IgD-negative memory B cell (primary cell): ENCODE measurements at regions not wholly inside any gene's neighbourhood (a gene's known extent, or its start where the extent isn't known, plus 50 kb on each side); places are given as distances from the start of the nearest gene placed in this dataset.

Experiments used
- H3K27ac Mint-ChIP-seq, 3 donors: one replicate each; pipeline ENCODE4 v1.8.0; 2020 to 2022; ENCODE audit warnings: mild to moderate bottlenecking in 3 of 3, mixed read lengths in 3 of 3, moderate library complexity in 1 of 3
- H3K27me3 Mint-ChIP-seq: one replicate; pipeline ENCODE4 v1.8.0; 2021; ENCODE audit warnings: mixed read lengths
- H3K36me3 Mint-ChIP-seq: one replicate; pipeline ENCODE4 v1.8.0; 2020; ENCODE audit warnings: mild to moderate bottlenecking, mixed read lengths
- H3K4me1 Mint-ChIP-seq, 3 donors: one replicate each; pipeline ENCODE4 v1.8.0; 2020 to 2022; ENCODE audit warnings: mixed read lengths in 3 of 3, mild to moderate bottlenecking in 1 of 3
- H3K4me3 Mint-ChIP-seq, 4 donors: one replicate each; pipeline ENCODE4 v1.8.0; 2020 to 2022; ENCODE audit warnings: mild to moderate bottlenecking in 4 of 4, mixed read lengths in 4 of 4, moderate library complexity in 3 of 4
- H3K9me3 Mint-ChIP-seq, 3 donors: one replicate each; pipeline ENCODE4 v1.8.0; 2020 to 2021; ENCODE audit warnings: mixed read lengths in 3 of 3, mild to moderate bottlenecking in 1 of 3

GRCh38 chr13:109870696-109871370, 84.5 kb upstream of the IRS2 start:
- Mint-ChIP-seq H3K4me3 (no peak overlapping the region), H3K4me1 (no peaks in the 10 kb centered on the region), H3K9me3 (peaks cover 0 to 2% (median 0%) of the 10 kb centered on the region in 3 donors), H3K27ac (no peak overlapping the region), H3K36me3 (no peaks in the 10 kb centered on the region), H3K27me3 (peaks cover 8% of the 10 kb centered on the region)

DNA sequence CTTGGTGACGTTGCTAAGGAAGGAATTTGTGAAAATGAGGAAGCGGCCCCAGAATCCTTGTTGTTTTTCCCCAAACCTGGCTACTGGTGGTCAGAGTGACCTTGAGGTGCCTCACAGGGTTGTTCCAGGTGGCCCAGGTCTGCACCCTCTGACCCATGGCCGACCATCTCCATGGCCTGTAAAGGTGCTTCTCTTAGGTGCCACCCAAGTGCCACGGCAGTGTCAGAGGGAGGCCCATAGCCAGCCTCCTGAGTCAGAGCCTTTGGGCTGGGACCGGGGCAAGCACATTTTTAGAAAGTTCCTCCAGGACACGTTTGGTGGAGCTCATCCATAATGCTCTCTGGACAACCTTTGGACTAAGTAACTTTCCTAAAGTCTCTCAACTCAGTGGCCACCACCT, 83.9 kb upstream of the IRS2 start:
- Mint-ChIP-seq H3K4me1 (no peaks in the 10 kb centered on the region), H3K27ac (no peak overlapping the region), H3K36me3 (no peaks in the 10 kb centered on the region), H3K9me3 (peaks cover 0 to 2% (median 0%) of the 10 kb centered on the region in 3 donors), H3K27me3 (peaks cover 8% of the 10 kb centered on the region), H3K4me3 (no peak overlapping the region)

DNA sequence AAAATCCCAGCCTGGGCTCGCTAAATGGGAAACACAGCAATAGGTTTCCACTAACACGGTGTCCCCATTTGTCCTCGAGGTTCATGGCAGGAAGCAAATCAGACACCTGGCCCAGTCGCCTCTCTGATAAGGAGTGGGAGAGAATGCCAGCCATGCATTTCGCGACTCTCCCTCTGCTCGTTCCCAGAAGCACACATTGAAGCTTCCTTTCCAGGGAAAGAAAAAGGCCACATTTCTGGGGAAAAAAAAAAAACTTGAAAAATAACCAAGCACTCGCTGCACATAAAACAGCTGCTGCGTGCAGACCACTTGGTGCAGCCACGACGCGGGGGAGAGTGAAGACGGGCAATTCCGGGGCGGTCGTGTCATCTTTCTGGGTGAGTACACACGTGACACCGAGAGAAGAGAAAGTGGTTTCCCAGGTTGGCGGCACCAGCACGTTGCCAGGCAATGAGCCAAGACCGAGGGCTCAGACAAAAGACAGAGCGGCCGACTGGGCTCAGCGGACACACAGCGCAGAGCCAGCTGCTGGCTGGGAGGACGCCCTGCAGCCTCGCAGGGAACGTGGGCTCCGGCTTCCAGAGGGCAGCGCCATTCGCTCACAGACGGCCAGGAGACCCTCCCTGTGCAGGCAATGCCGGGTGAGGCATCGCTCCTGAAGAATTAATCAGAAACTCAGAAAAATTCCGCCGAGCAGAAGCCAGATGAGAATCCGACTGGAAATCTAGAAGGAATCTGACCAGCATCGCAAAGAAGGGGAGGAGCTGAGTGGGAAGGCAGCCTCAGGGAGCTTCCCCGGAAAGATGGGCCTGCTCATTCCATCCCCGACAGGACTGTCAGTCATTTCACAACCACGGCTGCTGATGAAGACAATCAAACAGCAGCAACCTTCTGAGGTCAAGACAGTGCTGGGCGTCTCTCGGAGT, 83.2 kb upstream of the IRS2 start:
- Mint-ChIP-seq H3K9me3 (peaks cover 0 to 2% (median 0%) of the 10 kb centered on the region in 3 donors), H3K4me1 (no peaks in the 10 kb centered on the region), H3K4me3 (no peak overlapping the region), H3K27ac (no peak overlapping the region), H3K36me3 (no peaks in the 10 kb centered on the region), H3K27me3 (peaks cover 8% of the 10 kb centered on the region)

DNA sequence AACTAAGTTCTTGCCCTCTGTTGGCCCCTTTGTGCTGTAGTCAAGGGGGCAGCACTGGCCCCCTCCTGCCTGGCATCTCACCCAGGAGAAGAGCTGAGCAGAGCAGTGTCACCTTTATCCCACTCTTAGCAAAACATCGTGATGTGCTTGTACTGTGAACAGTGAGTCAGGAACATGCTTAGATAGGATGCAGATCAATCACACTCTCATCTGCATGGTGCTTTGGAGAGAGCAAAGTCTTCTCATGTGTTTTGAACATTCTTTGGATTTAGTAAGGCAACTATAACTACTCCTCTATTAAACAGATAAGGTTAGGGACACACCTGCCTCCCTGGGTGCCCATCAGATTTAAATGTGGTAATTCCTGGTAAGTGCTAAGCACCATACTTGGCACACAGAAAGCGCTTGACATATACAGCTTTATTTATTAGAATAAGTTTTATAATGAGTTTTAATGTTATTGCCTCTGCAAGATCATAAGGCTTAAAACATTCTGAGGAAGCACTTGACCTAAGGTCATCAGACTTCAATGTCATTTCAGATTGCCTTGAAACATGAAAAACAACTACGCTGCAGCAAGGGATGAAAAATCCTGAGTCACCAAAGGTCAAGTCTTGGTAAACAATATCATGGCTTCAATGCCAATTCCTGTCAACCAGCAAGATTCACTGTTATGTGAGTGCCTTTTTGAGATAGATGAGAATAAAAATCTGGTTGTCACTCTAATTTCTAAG, 82.4 kb upstream of the IRS2 start:
- H3K36me3 Mint-ChIP-seq = no peaks in the 10 kb centered on the region
- no peak overlapping the region for H3K27ac Mint-ChIP-seq
- peaks cover 0 to 2% (median 0%) of the 10 kb centered on the region in 3 donors for H3K9me3 Mint-ChIP-seq
- no peak overlapping the region for H3K4me3 Mint-ChIP-seq
- H3K27me3 Mint-ChIP-seq = peaks cover 8% of the 10 kb centered on the region
- no peaks in the 10 kb centered on the region for H3K4me1 Mint-ChIP-seq

- H3K4me1 Mint-ChIP-seq = no peaks in the 10 kb centered on the region
- H3K36me3 Mint-ChIP-seq = no peaks in the 10 kb centered on the region
- no peak overlapping the region for H3K4me3 Mint-ChIP-seq
- no peak overlapping the region for H3K27ac Mint-ChIP-seq
- H3K27me3 Mint-ChIP-seq = peaks cover 8% of the 10 kb centered on the region
- H3K9me3 Mint-ChIP-seq = peaks cover 0 to 2% (median 0%) of the 10 kb centered on the region in 3 donors
Measured at GRCh38 chr13:109867766-109868165, 81.4 kb upstream of the IRS2 start.

GRCh38 chr13:109862627-109863026, 76.2 kb upstream of the IRS2 start:
- H3K4me1 Mint-ChIP-seq = no peaks in the 10 kb centered on the region
- H3K27ac Mint-ChIP-seq = peak overlapping the region in 1 of 3 donors; percentile 76
- peaks cover 7% of the 10 kb centered on the region for H3K27me3 Mint-ChIP-seq
- H3K4me3 Mint-ChIP-seq = no peak overlapping the region
- H3K9me3 Mint-ChIP-seq = peaks cover 0 to 2% (median 2%) of the 10 kb centered on the region in 3 donors
- no peaks in the 10 kb centered on the region for H3K36me3 Mint-ChIP-seq

- Mint-ChIP-seq H3K27me3 (peaks cover 7% of the 10 kb centered on the region), H3K36me3 (no peaks in the 10 kb centered on the region), H3K9me3 (peaks cover 0 to 2% (median 2%) of the 10 kb centered on the region in 3 donors), H3K4me3 (no peak overlapping the region), H3K4me1 (no peaks in the 10 kb centered on the region), H3K27ac (no peak overlapping the region)
Measured at GRCh38 chr13:109859898-109860297, 73.5 kb upstream of the IRS2 start.

GRCh38 chr13:109859216-109859835, 72.9 kb upstream of the IRS2 start:
- no peak overlapping the region for H3K4me3 Mint-ChIP-seq
- peaks cover 7% of the 10 kb centered on the region for H3K27me3 Mint-ChIP-seq
- H3K9me3 Mint-ChIP-seq = peaks cover 0 to 2% (median 2%) of the 10 kb centered on the region in 3 donors
- H3K27ac Mint-ChIP-seq = no peak overlapping the region
- H3K36me3 Mint-ChIP-seq = no peaks in the 10 kb centered on the region
- H3K4me1 Mint-ChIP-seq = no peaks in the 10 kb centered on the region

DNA sequence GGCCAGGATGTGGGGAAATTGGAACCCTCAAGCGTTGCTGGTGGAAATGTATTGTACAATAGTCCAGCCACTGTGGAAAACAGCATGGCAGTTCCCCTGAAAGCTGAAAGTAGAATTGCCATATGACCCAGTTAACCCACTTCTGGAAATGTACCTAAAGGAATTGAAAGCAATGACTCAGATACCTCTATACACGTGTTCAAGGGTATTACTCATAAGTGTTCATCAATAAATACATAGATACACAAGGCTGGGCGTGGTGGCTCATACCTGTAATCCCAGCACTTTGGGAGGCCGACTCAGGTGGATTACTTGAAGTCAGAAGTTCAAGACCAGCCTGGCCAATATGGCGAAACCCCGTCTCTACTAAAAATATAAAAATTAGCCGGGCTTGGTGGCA, 71.9 kb upstream of the IRS2 start:
- Mint-ChIP-seq H3K27me3 (peaks cover 7% of the 10 kb centered on the region), H3K27ac (no peak overlapping the region)

DNA sequence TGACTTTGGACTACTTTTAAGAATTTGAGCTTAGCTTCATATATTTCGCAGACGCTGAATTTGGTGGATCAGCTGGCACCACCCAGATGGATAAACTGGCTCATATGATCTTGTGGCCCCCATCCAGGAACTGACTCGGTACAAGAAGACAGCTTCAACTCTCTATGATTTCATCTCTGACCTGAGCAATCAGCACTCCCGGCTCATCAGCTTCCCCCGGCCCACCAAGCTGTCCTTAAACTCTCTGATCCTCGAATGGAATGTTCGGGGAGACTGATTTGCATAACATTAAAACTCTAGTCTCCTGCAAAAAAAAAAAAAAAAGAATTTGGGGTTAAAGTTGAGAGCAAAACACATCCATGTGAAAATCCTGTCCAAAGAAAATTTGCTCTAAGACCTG, 71.4 kb upstream of the IRS2 start:
- H3K27ac Mint-ChIP-seq = no peak overlapping the region
- H3K4me1 Mint-ChIP-seq = no peaks in the 10 kb centered on the region
- H3K36me3 Mint-ChIP-seq = no peaks in the 10 kb centered on the region
- H3K27me3 Mint-ChIP-seq = peaks cover 8% of the 10 kb centered on the region
- no peak overlapping the region for H3K4me3 Mint-ChIP-seq
- peaks cover 0 to 3% (median 3%) of the 10 kb centered on the region in 3 donors for H3K9me3 Mint-ChIP-seq

More for the DNA sequence above, 71.9 kb upstream of the IRS2 start:
- H3K4me3 Mint-ChIP-seq = no peak overlapping the region
- H3K4me1 Mint-ChIP-seq = no peaks in the 10 kb centered on the region
- no peaks in the 10 kb centered on the region for H3K36me3 Mint-ChIP-seq
- peaks cover 0 to 2% (median 2%) of the 10 kb centered on the region in 3 donors for H3K9me3 Mint-ChIP-seq

DNA sequence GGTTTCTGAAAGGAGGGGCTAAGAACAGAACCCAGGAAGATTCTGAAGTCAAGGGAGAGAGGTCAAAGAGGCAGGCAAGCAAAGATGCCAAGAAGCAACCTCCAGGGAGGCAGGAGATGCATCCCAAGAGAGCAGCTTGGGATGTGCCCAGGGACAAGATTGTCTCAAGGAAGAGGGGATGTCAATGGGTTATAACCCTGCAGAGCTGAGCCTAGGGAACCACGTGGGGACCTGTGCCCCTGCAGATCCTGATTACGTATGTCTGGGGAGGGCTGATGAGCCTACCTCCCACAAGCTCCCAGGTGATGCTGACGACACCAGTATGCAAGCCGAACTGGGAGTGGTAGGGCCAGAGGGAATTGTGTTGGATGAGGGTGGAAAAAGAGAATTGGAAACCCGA, 70.9 kb upstream of the IRS2 start:
- Mint-ChIP-seq H3K36me3 (no peaks in the 10 kb centered on the region), H3K4me1 (no peaks in the 10 kb centered on the region), H3K27me3 (peaks cover 9% of the 10 kb centered on the region), H3K27ac (no peak overlapping the region), H3K4me3 (no peak overlapping the region), H3K9me3 (peaks cover 0 to 4% (median 3%) of the 10 kb centered on the region in 3 donors)

GRCh38 chr13:109856350-109856749, 70.0 kb upstream of the IRS2 start:
- Mint-ChIP-seq H3K36me3 (no peaks in the 10 kb centered on the region), H3K27ac (no peak overlapping the region), H3K4me3 (no peak overlapping the region), H3K9me3 (peaks cover 0 to 3% (median 3%) of the 10 kb centered on the region in 3 donors), H3K27me3 (peaks cover 9% of the 10 kb centered on the region), H3K4me1 (no peaks in the 10 kb centered on the region)

DNA sequence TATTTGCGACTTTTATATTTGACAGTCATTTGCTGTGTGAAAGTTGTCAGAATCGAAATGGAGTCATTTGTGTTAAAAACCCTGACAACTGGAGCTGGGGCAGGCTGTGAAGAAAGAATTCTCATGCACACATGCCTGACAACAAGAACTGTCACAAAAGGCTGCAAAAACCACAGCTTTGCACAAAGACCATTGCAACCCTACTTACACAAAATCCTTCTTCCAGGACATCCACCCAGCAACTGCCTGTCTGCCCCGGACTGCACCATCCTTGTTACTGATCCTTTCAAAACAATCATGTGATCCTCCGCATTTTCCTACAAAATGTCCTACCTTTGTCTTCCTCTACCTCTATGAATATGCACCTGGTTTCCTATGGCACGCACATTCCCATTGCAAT, 66.8 kb upstream of the IRS2 start:
- H3K27me3 Mint-ChIP-seq = peaks cover 10% of the 10 kb centered on the region

DNA sequence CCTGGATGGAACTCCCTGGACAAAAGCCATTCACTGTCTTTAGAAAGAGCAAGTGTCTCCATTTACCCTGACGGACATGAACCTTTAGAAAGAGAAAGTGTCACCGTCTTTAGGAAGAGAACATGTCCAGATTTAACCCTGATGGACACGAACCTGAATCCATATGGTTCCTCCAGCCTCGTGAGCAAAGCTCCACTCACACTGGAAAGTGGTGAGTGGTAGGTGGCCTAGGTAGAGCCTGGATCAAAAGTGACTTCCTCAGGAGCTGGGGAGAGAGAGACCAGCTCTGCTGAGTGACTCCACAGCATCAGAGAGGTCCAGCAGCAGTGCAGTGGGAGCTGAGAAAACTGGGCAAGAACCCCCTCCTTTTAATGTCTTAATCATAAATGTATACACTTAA, 59.8 kb upstream of the IRS2 start:
- H3K27me3 Mint-ChIP-seq = peaks cover 7% of the 10 kb centered on the region

More for the DNA sequence above, 66.8 kb upstream of the IRS2 start:
- H3K36me3 Mint-ChIP-seq = no peaks in the 10 kb centered on the region
- H3K27ac Mint-ChIP-seq = no peak overlapping the region
- no peak overlapping the region for H3K4me3 Mint-ChIP-seq
- H3K4me1 Mint-ChIP-seq = peaks cover 0 to 1% (median 0%) of the 10 kb centered on the region in 3 donors
- peaks cover 3 to 5% (median 3%) of the 10 kb centered on the region in 3 donors for H3K9me3 Mint-ChIP-seq

More for the DNA sequence above, 59.8 kb upstream of the IRS2 start:
- H3K4me1 Mint-ChIP-seq = peaks cover 0 to 1% (median 0%) of the 10 kb centered on the region in 3 donors
- peaks cover 0 to 3% (median 2%) of the 10 kb centered on the region in 3 donors for H3K9me3 Mint-ChIP-seq
- no peaks in the 10 kb centered on the region for H3K36me3 Mint-ChIP-seq
- H3K4me3 Mint-ChIP-seq = no peak overlapping the region
- H3K27ac Mint-ChIP-seq = no peak overlapping the region
